Gastrocnemius medialis (tissue), 4 donors: ENCODE measurements at regions not wholly inside any gene's neighbourhood (a gene's known extent, or its start where the extent isn't known, plus 50 kb on each side); places are given as distances from the start of the nearest gene placed in this dataset.

ENCODE experiments used
- ATAC-seq, 2 donors: fragments of 150-250 bp; one replicate each; pipeline ENCODE4 v1.9.1; 2016
- DNase-seq, 2 donors: peaks; one replicate each; pipeline ENCODE4 v3.0.0-alpha.2; 2019
- H3K27ac ChIP-seq, 4 donors: fragments of 200-600 bp; sonication (generic); 1 replicate in 1 of 4; 2 replicates in 3 of 4; pipeline ENCODE4 v1.5.1; 2016 to 2018; ENCODE audit warnings: mild to moderate bottlenecking in 2 of 4, moderate library complexity in 1 of 4
- H3K27me3 ChIP-seq, 3 donors: fragments of 200-600 bp; sonication (generic) in 2 of 3; 1 replicate in 1 of 3; 2 replicates in 2 of 3; pipeline versions ENCODE4 v1.5.1 to v1.6.0; 2016 to 2019; ENCODE audit warnings: mild to moderate bottlenecking in 1 of 3, moderate library complexity in 1 of 3
- H3K36me3 ChIP-seq, 2 donors: fragments of 200-600 bp; sonication (generic) in 1 of 2; one replicate each; pipeline ENCODE4 v1.5.1; 2017 to 2018
- H3K4me1 ChIP-seq, 2 donors: fragments of 200-600 bp; sonication (generic) in 1 of 2; one replicate each; pipeline ENCODE4 v1.5.1; 2016 to 2017; ENCODE audit warnings: mild to moderate bottlenecking in 2 of 2
- H3K4me3 ChIP-seq, 4 donors: fragments of 200-600 bp; sonication (generic) in 3 of 4; 1 replicate in 1 of 4; 2 replicates in 3 of 4; pipeline ENCODE4 v1.5.1; 2016 to 2019; ENCODE audit warnings: mild to moderate bottlenecking in 2 of 4
- H3K9me3 ChIP-seq, 3 donors: fragments of 200-600 bp; sonication (generic) in 2 of 3; 1 replicate in 1 of 3; 2 replicates in 2 of 3; pipeline ENCODE4 v1.5.1; 2016 to 2019
- CTCF ChIP-seq, 5 experiments: fragments of 450-650 bp in 3 of 5; fragments of 200-600 bp in 2 of 5; sonication (generic) in 2 of 5; IDR thresholded peaks in 4 of 5; conservative IDR thresholded peaks in 1 of 5; 1 replicate in 4 of 5; 2 replicates in 1 of 5; pipeline ENCODE4 v1.5.1; 2016 to 2019; ENCODE audit warnings: antibody characterized with exemption in 5 of 5, mild to moderate bottlenecking in 3 of 5, moderate library complexity in 3 of 5
- POLR2A ChIP-seq, 2 donors: fragments of 450-650 bp; IDR thresholded peaks; one replicate each; pipeline ENCODE4 v1.6.1; 2017; ENCODE audit warnings: antibody characterized with exemption in 2 of 2, mild to moderate bottlenecking in 2 of 2, moderate library complexity in 2 of 2
- in situ Hi-C, 4 donors: fragments of 200-750 bp; cut with MboI; loops; one replicate each; pipeline versions ENCODE4 v1.15.0 to v1.8.0; 2017; ENCODE audit warnings: low sequenced_read_pairs in 4 of 4
- intact Hi-C: fragments of 100-400 bp; cut with DNase I; formaldehyde crosslinking; loops from one replicate; pipeline ENCODE4 v1.15.1; 2023; ENCODE audit warnings: low total_unique reads

- Histone ChIP-seq H3K4me3 (no peak overlapping the region), H3K27ac (no peak overlapping the region), H3K9me3 (no peaks in the 10 kb centered on the region), H3K27me3 (no peaks in the 10 kb centered on the region), H3K36me3 (no peaks in the 10 kb centered on the region), H3K4me1 (no peaks in the 10 kb centered on the region)
- no peak for DNase-seq
- intact Hi-C loops: no loop called here
- in situ Hi-C loops: no loop called here
- no peak for ATAC-seq
- TF ChIP-seq POLR2A (IDR thresholded peaks at IDR 0.05) (no peak), CTCF (IDR thresholded peaks at IDR 0.05 in 4 of 5, conservative IDR thresholded peaks at IDR 0.05 in 1 of 5) (no peak)
These were observed 1169.7 kb downstream of the DIAPH3 start for GRCh38 chr13:58994077-58994476.

- Histone ChIP-seq H3K36me3 (no peaks in the 10 kb centered on the region), H3K27me3 (no peaks in the 10 kb centered on the region), H3K27ac (no peak overlapping the region), H3K4me1 (no peaks in the 10 kb centered on the region), H3K4me3 (no peak overlapping the region), H3K9me3 (no peaks in the 10 kb centered on the region)
- in situ Hi-C loops: no loop called here
- TF ChIP-seq POLR2A (IDR thresholded peaks at IDR 0.05) (no peak), CTCF (IDR thresholded peaks at IDR 0.05 in 4 of 5, conservative IDR thresholded peaks at IDR 0.05 in 1 of 5) (no peak)
- DNase-seq: no peak
- intact Hi-C loops: no loop called here
- ATAC-seq: no peak
These were observed 1169.0 kb downstream of the DIAPH3 start for GRCh38 chr13:58994777-58995176.

GRCh38 chr13:58998716-58999115 is 1165.0 kb downstream of the DIAPH3 start:
- Histone ChIP-seq H3K4me3 (no peak overlapping the region), H3K36me3 (no peaks in the 10 kb centered on the region), H3K4me1 (no peaks in the 10 kb centered on the region), H3K9me3 (no peaks in the 10 kb centered on the region), H3K27ac (no peak overlapping the region), H3K27me3 (no peaks in the 10 kb centered on the region)
- no peak for DNase-seq
- no peak for TF ChIP-seq CTCF (IDR thresholded peaks at IDR 0.05 in 4 of 5, conservative IDR thresholded peaks at IDR 0.05 in 1 of 5)
- no peak for TF ChIP-seq POLR2A (IDR thresholded peaks at IDR 0.05)
- intact Hi-C loops (no loop called here), in situ Hi-C loops (no loop called here)
- no peak for ATAC-seq

GRCh38 chr13:58999851-59000250 is 1163.9 kb downstream of the DIAPH3 start:
- no peaks in the 10 kb centered on the region for H3K27me3 ChIP-seq
- H3K9me3 ChIP-seq: no peaks in the 10 kb centered on the region
- H3K36me3 ChIP-seq: no peaks in the 10 kb centered on the region
- no peaks in the 10 kb centered on the region for H3K4me1 ChIP-seq
- ATAC-seq (no peak), DNase-seq (no peak)
- TF ChIP-seq CTCF (IDR thresholded peaks at IDR 0.05 in 4 of 5, conservative IDR thresholded peaks at IDR 0.05 in 1 of 5) (no peak), POLR2A (IDR thresholded peaks at IDR 0.05) (no peak)
- intact Hi-C loops: no loop called here
- no peak overlapping the region for H3K27ac ChIP-seq
- H3K4me3 ChIP-seq: no peak overlapping the region
- in situ Hi-C loops: no loop called here

- DNase-seq: no peak
- intact Hi-C loops: no loop called here
- TF ChIP-seq CTCF (IDR thresholded peaks at IDR 0.05 in 4 of 5, conservative IDR thresholded peaks at IDR 0.05 in 1 of 5) (no peak), POLR2A (IDR thresholded peaks at IDR 0.05) (no peak)
These were observed 1163.0 kb downstream of the DIAPH3 start for GRCh38 chr13:59000770-59001169.

More at GRCh38 chr13:59000770-59001169, 1163.0 kb downstream of the DIAPH3 start:
- Histone ChIP-seq H3K27ac (no peak overlapping the region), H3K9me3 (no peaks in the 10 kb centered on the region), H3K4me3 (no peak overlapping the region), H3K27me3 (no peaks in the 10 kb centered on the region), H3K36me3 (no peaks in the 10 kb centered on the region), H3K4me1 (no peaks in the 10 kb centered on the region)
- in situ Hi-C loops: no loop called here
- ATAC-seq: no peak
